GM19023 (cell line): ENCODE measurements at regions not wholly inside any gene's neighbourhood (a gene's known extent, or its start where the extent isn't known, plus 50 kb on each side); places are given as distances from the start of the nearest gene placed in this dataset.

ENCODE experiments used
- ATAC-seq: cut with Tn5 transposase; IDR thresholded peaks from one replicate; pipeline ENCODE4 v1.9.1; 2021; ENCODE audit warnings: mild to moderate bottlenecking, moderate library complexity; ENCODE audit not compliant: unreplicated experiment

DNA sequence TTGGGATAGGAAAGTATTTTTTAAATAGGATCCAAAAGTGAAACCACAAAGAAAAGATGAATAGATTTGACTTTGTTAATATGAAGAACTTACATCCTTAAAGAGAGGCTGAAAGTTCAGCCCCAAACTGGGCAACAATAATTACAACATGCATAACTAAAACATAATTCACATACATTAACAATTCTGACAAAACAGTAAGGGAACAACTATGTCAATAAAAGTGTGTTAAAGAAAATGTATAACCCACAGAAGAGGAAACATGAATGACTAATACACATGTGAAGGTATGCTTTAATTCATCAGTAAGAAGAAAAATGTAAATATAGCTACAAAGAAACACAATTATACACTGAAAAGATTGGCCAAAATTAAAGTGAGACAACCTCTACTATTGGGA is 1597.6 kb upstream of the MIR17HG start:
- no peak for ATAC-seq

DNA sequence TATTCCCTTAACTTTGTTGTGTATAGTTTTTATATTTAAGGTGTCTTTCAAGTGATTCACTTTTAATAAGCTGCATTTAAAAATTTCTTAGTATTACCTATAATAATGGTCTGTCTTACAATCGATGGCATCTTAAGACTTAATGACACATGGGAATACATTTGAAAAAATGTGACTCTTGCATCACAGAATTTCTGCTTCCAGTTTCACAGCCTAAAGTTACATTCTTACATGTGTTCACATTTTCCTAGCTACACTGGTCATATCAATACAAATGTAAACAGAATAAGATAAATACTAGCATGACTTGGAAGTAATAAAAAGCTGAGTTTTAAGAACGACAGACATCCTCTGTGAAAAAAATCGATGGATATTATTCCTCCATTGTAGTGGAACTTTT is 1597.1 kb upstream of the MIR17HG start:
- ATAC-seq: no peak

DNA sequence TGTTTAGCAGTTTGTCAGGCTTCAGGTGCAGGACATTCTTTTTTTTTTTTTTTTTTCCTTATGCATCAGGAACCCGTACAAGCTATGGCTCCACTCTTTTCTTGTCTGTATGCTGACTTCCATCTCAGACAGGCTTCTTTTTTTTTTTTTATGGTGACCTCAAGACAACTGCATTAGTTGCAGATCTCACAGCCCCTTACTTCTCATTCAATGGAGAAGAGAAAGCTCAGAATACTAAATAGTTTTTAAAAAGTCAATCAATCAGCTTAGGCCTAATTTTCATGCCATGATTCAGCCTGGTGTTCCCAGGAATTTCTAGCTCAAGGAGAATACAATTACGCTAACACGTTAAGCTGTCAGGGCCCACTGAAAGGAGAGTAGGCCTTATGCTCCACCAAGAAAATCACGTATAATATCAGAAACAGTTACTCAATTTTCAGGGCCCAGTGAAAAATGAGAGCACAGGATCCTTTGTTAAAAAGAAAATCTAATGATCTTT is 1596.0 kb upstream of the MIR17HG start:
- ATAC-seq: no peak

DNA sequence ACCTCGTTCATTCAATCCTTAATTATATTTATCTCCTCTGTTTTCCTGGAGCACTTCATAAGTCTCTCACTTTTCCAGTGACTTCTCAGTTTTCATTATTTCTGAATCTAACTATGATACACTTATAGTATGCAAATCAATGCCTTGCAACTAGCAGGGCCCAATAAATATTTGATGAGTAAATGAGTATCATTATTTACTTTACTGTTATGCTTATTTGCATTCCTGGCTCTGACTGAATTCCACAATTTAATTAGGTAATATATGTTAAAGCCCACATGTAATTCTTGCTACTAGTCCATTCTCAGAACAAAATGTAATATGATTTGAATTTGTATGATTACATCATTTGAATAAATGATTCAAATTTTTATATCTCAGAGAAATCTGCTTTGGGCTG is 1595.1 kb upstream of the MIR17HG start:
- no peak for ATAC-seq

DNA sequence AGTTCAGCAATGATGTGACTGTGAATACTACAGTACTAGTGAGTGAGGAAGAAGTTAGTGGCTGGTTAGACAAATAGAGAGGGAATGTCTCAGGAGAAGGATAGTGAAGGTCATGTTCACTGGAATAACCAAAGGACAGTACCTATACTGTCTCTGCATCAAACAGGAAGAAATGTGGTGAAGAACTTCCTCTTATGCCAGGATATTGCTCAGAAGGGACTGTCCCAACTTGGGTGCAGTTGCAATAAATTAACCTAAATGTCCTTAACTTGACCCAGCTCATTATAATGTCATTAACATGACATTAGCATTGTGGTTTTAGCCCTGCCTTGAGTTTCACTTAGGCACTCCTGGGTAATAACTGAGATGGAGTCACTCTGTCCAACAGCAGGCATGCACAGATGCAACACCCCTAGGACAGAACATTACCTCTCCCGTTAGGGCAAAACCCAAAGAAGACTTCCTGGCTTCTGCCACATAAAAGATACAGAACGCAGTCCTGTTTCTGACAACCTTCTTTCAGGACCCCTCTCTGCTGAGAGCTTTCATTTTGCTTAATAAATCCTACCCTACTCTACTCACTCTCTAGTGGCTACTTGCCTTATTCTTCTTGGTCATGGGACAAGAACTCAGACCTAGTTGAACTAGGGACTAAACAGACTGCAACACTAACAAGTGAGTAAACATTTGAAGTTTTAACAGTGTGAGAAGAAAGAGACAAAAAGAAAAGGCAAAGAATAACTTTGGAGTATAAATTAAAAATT is 1591.6 kb upstream of the MIR17HG start:
- no peak for ATAC-seq

DNA sequence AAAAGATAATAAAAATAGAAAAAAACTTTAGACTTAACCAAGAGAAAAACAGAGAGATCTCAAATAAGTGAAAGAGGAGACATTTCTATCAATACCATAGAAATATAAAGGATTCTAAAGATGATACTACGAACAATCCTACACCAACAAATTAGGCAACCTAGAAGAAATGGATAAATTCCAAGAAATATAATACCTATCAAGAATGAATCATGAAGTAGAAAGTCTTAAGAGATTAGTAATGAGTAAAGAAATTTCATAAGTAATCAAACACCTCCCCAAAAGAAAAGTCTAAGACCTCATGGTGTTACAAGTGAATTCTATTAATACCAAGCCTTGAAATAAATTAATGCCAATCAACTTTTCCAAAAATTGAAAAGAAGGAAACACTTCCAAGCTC is 1584.5 kb upstream of the MIR17HG start:
- no peak for ATAC-seq

DNA sequence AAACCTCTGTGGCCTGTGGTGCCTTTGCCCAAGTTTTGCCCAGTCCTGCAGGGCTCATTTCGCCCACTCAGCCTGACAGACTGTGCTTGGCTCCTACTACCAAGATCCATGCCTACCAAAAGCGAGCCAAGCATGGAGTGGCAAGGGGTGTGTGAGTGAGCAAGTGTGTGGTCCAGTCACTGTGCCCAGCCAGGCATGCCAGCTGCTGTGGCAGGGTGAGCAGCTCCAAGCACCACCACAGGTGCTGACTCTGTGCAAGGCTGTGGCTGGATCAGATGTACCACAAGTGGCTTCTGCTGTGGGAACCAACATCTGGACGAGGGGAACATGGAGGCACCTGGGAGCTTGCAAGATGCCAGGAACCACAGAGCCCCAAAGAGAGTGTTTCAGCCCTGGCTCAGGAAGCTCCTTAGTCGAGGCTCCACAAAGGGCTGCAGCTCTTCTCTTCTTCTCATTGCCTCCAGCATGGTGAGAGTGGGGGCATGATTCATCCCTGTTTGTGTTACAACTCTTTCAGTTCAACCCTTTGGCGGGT is 1564.2 kb upstream of the MIR17HG start:
- no peak for ATAC-seq

DNA sequence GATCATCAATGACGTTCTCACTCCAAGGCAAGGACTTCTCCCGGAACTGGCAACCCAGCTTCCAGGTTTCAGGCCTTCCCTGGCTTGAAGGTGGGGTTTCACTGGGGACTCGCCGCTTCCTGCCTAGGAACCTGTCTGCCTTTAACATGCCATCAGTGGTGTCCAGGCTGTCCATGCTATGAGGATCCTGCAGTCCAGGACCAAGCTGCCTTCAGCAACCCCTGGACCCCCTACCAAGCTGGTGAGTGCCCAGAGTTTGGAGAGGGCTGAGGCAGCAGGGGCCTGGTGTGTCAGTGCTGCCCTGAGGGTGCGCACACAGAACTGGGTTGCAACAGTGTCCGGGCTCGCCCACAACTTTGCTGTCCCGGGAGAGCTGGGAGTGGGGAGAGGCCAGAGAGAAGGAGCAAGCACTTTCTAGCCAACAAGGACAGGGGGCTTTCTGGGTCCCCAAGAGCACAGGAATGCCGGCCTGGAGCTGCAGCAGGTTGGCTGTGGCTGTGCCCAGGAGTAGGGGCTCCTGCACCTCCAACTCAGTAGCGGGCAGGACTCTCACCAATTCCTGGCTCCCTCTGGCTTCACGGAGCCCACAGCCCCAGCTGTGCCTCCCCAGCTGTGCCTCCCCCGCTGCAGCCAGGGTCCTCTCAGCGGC is 1563.2 kb upstream of the MIR17HG start:
- ATAC-seq: no peak

DNA sequence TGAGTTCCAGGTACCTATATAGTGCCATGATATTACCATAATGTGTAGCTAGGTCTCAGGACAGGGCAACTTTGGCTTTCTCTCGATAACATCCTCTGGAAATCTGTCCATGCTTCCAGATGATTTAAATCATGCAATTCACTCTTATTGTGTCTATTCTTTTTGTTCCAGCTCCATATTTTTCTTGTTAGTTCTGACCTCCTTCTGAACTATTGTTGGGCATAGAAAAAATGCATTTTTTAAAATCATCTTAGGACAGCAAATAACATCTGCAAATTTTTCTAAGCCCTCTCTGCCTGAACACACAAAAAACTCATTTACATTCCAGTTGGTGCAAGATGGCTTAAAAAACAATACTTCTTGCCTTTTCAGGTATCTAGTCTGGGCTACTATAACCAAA is 1561.0 kb upstream of the MIR17HG start:
- ATAC-seq: no peak

DNA sequence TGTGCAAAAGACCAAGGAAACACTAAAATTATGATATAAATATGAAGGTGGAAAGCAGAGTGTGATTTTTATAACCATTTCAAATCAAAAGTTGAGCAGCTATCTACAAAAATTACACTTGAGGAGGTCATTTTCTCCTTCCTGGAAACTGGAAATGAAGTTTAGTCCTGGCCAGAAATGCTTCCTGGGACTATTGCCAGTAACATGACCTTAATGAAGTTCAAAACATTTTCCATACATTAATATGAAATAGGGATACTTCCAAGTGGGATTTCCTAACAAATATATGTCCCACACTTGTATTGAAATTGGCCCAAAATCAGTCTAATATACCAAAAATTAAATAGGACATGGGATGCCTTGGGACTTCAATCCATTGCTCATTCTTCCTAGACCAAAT is 1556.8 kb upstream of the MIR17HG start:
- no peak for ATAC-seq

DNA sequence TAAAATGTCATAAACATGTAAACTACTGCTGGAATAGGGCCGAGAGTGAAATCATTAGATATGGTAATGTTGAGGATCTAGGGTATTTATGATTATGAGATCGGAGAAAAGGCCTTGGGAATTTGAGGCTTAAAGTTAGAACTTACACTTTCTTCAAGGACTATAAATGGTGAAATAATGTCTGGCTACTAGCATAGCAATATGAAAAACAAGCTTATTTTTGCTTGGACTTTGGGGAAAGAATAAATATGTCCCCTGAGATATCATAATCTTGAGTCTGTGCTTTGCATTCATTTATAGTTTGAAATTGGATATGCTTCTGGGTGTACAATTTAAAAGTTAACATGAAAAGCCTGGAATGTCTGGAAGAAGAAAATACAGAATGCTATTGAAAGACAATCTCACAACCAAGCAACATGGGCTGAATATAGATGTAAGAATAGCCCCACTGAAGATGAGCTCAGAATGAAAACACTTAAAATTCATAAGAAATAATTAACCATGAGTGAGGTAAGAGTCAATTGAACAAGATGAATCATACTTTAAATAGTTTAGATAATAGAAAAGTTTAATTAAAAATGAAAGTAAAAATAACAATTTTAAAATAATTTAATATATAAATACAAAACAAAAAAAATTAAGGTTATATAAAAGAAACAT is 1555.4 kb upstream of the MIR17HG start:
- no peak for ATAC-seq

DNA sequence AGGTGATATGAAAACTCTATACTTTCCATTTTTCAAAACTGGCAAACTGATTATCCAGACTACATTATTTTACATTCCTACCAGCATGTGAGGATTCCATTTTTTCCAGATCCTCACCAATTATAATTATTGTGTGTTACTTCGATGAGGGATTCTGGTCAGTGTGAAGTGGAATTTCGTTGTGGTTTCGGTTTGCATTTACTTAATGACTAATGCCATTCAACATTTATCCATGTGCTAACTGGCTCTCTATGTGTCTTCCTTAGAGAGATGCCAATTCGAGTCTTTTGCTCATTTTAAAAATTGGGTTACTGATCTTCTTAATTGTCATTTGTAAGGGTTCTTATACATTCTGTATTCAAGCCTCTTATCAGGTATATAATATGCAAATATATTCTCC is 1551.3 kb upstream of the MIR17HG start:
- ATAC-seq: no peak

DNA sequence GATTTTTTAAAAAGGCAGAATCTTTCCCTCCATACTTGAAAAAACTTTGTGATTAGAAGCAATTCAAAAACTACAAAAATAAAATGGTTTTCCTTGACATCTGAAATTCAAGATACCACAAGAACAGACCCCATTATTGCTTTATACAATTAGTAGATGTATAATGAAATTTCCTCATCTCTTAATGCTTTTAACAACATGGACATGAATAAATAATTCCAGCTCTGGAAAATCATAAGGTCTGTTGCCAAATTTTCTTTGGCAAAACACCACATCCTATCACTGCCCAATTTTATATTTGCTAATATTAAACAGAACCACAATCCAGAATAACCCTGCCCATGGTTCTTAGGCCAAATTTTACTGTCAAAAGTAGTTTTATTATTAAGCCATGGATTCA is 1543.6 kb upstream of the MIR17HG start:
- no peak for ATAC-seq

DNA sequence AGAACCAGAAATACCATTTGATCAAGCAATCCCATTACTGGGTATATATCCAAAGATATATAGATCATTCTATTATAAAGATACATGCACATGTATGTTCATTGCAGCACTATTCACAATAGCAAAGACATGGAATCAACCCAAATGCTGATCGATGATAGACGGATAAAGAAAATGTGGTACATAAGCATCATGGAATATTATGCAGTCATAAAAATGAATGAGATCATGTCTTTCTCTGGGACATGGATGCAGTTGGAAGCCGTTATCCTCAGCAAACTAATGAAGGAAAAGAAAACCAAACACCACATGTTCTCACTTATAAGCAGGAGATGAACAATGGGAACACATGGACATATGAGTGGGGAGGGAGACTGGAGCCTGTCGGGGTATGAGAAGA is 1540.9 kb upstream of the MIR17HG start:
- no peak for ATAC-seq

DNA sequence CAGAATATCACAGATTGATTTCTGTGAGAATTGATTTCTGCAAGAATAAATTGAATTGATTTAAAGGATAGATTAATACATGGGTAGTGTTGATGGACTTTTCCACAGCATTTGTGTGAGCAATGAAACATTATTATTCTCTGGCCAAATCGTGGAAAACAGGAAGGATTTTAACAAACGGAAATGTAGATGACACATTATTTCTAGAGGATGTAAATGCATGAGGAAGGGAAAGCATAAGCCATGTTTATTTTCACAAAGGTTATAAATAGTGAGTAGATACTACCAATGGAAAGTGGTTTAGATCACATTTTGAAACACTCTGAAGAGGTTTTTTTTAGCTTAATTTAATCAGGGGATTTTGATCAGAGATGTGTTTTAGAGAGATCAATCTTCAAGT is 1534.6 kb upstream of the MIR17HG start:
- no peak for ATAC-seq

DNA sequence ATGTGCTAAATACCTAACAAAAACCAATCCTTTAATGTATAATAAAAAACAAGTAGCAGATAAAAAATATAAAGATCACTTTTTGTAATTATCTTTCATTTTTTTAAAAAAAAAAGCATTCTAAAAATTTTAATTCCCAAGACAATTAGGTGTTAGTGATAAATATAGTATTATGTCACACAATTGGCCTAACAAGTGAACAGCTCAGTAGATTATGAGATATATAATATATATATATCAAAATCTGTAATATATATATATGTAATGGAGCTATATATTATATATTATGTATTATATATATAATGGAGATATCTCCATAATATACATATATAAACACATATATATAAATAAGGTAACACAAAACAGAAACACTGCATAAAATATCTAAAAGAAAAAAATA is 1531.1 kb upstream of the MIR17HG start:
- ATAC-seq: no peak

DNA sequence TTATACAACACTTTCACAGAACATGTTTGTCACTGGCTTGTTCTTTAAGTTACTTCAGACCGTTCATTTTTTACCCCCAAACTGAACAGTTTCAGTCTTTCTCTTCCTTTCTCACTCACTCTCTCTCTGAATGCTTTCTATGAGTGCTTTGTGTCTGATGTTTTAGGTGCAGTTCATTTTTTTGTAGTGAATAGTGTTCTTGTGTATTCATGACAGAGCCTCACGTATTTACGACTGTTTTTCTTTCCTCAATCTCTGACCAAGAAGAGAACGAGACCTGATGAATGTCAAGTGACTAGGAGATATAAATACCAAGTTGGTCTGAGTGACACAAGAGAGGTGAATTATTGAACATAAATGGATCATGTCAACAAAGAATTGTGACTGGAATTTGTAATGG is 1525.0 kb upstream of the MIR17HG start:
- no peak for ATAC-seq

DNA sequence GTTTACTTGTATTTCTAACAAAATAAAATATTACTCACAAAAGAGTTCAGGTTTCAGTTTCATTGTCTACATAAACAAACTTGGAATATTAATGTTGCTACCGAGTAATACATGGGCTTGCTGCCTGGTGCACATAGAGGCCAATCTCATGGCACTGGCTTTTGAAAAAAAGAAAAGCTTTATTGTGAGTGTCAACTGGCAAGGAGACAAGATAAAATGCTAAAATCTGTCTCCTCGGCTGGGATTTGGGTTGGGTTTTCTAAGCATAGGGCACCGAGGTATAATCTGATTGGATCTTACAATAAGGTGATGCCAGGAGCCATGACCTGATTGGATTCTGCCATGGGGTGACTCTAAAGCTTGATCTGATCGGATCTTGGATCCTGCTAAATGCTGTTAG is 1519.9 kb upstream of the MIR17HG start:
- no peak for ATAC-seq

DNA sequence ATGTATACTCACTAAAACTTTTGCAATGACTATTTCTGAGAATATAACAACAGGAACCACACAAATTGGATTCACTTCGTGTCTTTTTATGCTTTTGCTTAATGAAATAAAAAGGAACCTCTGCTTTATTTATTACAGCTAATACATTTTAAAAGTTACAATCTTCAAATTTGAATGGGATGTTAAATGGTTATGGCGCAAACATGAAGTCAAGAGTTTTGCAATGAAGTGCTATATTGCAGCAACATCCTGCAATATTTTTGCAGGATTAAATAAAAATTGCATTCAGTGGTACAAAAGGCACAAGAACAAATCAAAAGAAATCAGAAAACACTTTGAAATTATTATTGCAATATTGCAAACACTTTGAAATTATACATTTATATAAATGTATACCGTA is 1519.0 kb upstream of the MIR17HG start:
- no peak for ATAC-seq

DNA sequence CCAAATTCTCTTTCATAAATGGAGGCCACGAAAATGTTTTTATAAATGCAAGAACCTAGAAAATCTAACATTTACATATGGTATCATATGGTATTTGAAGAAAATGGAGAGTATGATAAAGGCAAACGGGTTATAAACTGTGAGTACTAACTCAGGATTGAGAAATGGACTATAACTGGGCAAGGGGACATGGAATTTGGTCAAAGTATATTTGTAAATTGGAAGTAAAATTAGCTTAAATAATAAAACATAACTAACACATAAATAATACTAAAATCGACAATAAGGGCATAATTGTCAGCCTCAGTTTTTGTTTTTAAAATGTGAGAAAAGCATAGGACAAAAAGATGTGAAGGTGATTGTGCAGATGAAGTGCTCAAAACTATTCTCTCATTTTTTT is 1516.3 kb upstream of the MIR17HG start:
- ATAC-seq: no peak

DNA sequence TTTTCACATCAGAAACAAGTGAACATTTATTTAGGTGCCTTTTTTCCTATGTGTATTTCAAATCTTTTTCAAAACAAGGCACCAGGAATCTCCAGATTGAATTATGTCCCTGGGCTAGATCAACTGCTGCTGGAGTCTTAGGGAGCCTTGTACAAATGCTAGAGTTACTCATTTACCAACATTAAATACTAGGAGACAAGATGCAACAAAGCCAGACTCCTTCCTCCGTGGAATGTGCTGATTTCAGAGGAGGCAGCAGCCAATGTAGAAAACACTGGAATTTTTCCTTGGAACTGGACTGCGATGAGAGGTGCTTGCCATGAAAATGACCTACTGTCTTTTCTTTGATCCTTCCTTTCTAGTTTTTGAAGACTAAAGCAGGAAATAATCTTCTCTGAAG is 1514.7 kb upstream of the MIR17HG start:
- ATAC-seq: no peak

DNA sequence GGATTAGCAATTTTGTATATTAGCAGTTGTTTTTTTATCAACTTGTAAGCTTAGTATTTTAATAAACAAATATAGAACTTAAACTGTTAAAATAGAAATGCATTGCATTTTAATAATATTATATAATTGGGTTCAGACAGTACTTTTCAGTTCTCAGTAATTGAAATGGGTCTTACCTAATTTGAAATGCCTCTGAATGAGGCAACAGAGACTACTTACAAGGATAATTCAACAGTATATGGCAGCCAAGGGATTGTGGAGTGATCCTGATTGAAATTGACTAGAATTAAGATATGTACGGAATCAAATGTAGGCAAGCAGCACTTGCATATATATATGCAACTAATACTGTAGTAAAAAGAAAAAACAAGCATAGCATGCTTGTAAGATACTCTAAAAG is 1503.9 kb upstream of the MIR17HG start:
- ATAC-seq: no peak
